ENCODE measurements at regions not wholly inside any gene's neighbourhood (a gene's known extent, or its start where the extent isn't known, plus 50 kb on each side); places are given as distances from the start of the nearest gene placed in this dataset.

- TF ChIP-seq SUPT20H (IDR thresholded peaks at IDR 0.05; ENCODE audit: borderline replicate concordance, control insufficient read depth, low read depth, low read length) (no peak), JUNB (IDR thresholded peaks at IDR 0.05) (no peak), ZNF274 (IDR thresholded peaks at IDR 0.05; ENCODE audit: insufficient read depth, insufficient read length) (no peak), TCF12 (IDR thresholded peaks at IDR 0.05; ENCODE audit: low read depth, low read length) (no peak), E2F8 (IDR thresholded peaks at IDR 0.05; ENCODE audit: low read depth, partially characterized antibody) (no peak), PAX5 (IDR thresholded peaks at IDR 0.05; ENCODE audit: borderline replicate concordance, low read depth, low read length) (no peak), MAX (IDR thresholded peaks at IDR 0.05; ENCODE audit: low read depth, low read length) (no peak), KAT2A (conservative IDR thresholded peaks at IDR 0.05; ENCODE audit: control insufficient read depth, low read depth, low read length) (no peak), ZNF217 (IDR thresholded peaks at IDR 0.05) (no peak), STAT1 (conservative IDR thresholded peaks at IDR 0.05) (no peak), BHLHE40 (IDR thresholded peaks at IDR 0.05; ENCODE audit: borderline replicate concordance in 1 of 2, low read depth in 2 of 2, low read length in 1 of 2) (no peak)
- intact Hi-C loops (cut with micrococcal nuclease; ENCODE audit: unreplicated experiment) (no loop called here), in situ Hi-C loops (cut with MboI) (no loop called here)
- ChIA-PET CTCF (no interaction called here), RAD21 (ENCODE audit: unreplicated experiment) (no interaction called here), SMC1A (ENCODE audit: uncharacterized antibody, unreplicated experiment) (no interaction called here), POLR2A (no interaction called here)
- H3K4me1 ChIP-seq (ENCODE audit: control insufficient read depth, insufficient read depth, low read length) = no peaks in the 10 kb centered on the region
- ATAC-seq (no peak), DNase-seq (ENCODE audit: low read depth, low spot score) (no peak), FAIRE-seq (no peak)
- H3K4me3 ChIP-seq = no peak overlapping the region
- H3K9ac ChIP-seq (ENCODE audit: control insufficient read depth, insufficient read depth, low read length) = no peak overlapping the region
- H3K27ac ChIP-seq (ENCODE audit: control insufficient read depth, insufficient read depth) = no peak overlapping the region
- no peak overlapping the region for H2AFZ ChIP-seq (ENCODE audit: control insufficient read depth, low read depth, low read length)
- H4K20me1 ChIP-seq (ENCODE audit: control insufficient read depth, insufficient read depth) = no peaks in the 10 kb centered on the region
- no TSS peak for BruUV-seq (replicated peaks)
- WGBS (ENCODE audit: insufficient coverage, insufficient replicate concordance, low lambda C conversion rate, missing lambda C conversion rate) = 45% methylated on average over 22 of the region's 29 CpGs
- no peaks in the 10 kb centered on the region; the same call in 2 of the 3 replicates for H3K9me3 ChIP-seq (replicated peaks; ENCODE audit: control insufficient read depth, insufficient read depth, low read length)
- no peaks in the 10 kb centered on the region for H3K36me3 ChIP-seq (ENCODE audit: control insufficient read depth in 2 of 2, insufficient read depth in 2 of 2, low read length in 1 of 2)
- no peaks in the 10 kb centered on the region for H3K27me3 ChIP-seq (replicated peaks in 1 of 2; ENCODE audit: control insufficient read depth in 2 of 2, insufficient read depth in 2 of 2, low read length in 1 of 2)
- no peaks in the 10 kb centered on the region for H3K79me2 ChIP-seq (ENCODE audit: control insufficient read depth, insufficient read depth, low read length)
- no peak overlapping the region for H3K4me2 ChIP-seq (ENCODE audit: control insufficient read depth, insufficient read depth)
These were observed 290.2 kb upstream of the IRX1 start for GRCh38 chr5:3305432-3305831.
